ENCODE measurements at regions not wholly inside any gene's neighbourhood (a gene's known extent, or its start where the extent isn't known, plus 50 kb on each side); places are given as distances from the start of the nearest gene placed in this dataset.

DNA sequence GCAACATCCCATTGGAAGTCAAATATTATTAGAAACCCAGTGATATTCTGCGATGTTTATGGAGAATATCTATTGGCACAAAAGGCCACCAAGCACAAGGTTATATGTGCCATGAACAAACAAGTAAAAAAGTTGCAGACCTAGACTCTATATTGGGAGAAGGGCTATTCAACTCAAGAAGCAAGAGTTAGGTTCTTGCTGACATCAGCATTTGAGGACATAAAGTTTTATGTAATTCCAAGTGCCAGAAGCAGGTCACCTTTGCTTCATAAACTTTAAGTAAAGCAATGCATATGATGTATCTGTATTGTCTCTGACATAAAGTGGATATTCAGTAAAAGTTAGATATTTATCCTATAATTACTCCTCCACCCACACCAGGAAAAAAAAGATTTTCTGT is 71.1 kb downstream of the MAGEB10 start:
- TF ChIP-seq EP300 (IDR thresholded peaks at IDR 0.05) (no peak), POLR2AphosphoS5 (IDR thresholded peaks at IDR 0.05) (no peak), POLR2A (IDR thresholded peaks at IDR 0.05; ENCODE audit: low read depth) (no peak), CTCF (IDR thresholded peaks at IDR 0.05) (no peak)
- no peaks in the 10 kb centered on the region for H3K4me1 ChIP-seq
- no peaks in the 10 kb centered on the region for H3K36me3 ChIP-seq
- no peaks in the 10 kb centered on the region for H3K9me3 ChIP-seq
- H3K27me3 ChIP-seq, result no peaks in the 10 kb centered on the region
- no peak overlapping the region for H3K4me3 ChIP-seq
- 68% methylated on average over 1 of the region's 1 CpG for WGBS
- H3K27ac ChIP-seq (replicated peaks in 1 of 4), result no peak overlapping the region
- no peak for DNase-seq (ENCODE audit: extremely low spot score)
- intact Hi-C loops (cut with DNase I), result no loop called here
